WI38 (cell line): ENCODE measurements at regions not wholly inside any gene's neighbourhood (a gene's known extent, or its start where the extent isn't known, plus 50 kb on each side); places are given as distances from the start of the nearest gene placed in this dataset.

ENCODE experiments used
- H3K4me3 ChIP-seq: 2 replicates; pipeline ENCODE4 v1.5.1; 2011; ENCODE audit warnings: low read depth, mild to moderate bottlenecking, control low read depth, low read length
- TF ChIP-seq, protein P1 (sequence below): IDR thresholded peaks from 2 replicates; pipeline ENCODE4 v1.5.1; 2012; ENCODE audit warnings: low read depth, mild to moderate bottlenecking, control low read depth, low read length

DNA sequence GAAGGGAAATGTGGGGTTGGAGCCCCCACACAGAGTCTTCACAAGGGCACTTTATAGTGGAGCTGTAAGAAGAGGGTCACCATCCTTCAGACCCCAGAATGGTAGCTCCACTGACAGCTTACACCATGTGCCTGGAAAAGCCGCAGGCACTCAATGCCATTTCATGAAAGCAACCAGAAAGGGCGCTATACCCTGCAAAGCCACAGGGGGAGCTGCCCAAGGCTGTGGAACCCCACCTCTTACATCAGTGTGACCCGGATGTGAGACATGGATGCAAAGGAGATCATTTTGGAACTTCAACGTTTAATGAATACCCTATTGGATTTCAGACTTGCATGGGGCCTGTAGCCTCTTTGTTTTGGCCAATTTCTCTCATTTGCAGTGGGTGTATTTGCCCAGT, 694.7 kb downstream of the CBLN2 start:
- TF ChIP-seq, protein P1, sequence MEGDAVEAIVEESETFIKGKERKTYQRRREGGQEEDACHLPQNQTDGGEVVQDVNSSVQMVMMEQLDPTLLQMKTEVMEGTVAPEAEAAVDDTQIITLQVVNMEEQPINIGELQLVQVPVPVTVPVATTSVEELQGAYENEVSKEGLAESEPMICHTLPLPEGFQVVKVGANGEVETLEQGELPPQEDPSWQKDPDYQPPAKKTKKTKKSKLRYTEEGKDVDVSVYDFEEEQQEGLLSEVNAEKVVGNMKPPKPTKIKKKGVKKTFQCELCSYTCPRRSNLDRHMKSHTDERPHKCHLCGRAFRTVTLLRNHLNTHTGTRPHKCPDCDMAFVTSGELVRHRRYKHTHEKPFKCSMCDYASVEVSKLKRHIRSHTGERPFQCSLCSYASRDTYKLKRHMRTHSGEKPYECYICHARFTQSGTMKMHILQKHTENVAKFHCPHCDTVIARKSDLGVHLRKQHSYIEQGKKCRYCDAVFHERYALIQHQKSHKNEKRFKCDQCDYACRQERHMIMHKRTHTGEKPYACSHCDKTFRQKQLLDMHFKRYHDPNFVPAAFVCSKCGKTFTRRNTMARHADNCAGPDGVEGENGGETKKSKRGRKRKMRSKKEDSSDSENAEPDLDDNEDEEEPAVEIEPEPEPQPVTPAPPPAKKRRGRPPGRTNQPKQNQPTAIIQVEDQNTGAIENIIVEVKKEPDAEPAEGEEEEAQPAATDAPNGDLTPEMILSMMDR = no peak
- H3K4me3 ChIP-seq = no peak overlapping the region

DNA sequence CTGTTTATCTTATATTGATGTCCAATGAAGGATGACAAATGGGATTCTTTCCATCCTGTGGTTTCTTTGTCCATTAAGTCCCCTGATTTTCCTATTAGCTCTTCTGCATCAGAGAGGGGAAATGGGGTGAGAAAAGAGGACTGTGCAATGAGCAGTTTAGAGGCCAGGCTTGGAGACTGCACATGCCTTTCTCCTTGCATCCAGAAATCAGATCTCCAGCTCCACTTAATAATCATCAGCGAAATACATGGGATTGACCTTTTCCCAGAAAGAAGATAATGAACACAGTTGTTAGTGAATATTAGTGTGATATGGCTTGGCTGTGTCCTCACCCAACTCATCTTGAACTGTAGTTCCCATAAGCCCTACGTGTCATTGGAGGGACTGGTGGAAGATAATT, 697.4 kb downstream of the CBLN2 start:
- TF ChIP-seq, protein P1 = no peak

DNA sequence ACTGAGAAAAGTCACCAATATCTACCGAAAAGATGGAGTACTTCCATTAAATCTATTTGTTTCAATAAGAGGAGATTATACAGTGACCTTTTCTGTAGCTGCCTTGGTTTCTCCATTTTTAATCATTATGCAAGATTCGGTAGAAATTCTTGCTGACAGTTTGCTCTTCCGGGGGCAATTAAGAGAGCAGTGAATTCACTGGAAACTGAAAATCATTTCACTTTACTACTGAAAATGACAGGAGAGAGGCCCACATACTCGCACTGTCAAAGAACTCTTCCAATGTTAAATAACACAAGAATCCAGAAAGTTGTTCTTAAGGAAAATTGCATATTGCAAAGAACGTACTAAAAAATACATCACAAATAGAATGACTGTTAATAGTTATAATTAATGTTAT, 699.3 kb downstream of the CBLN2 start:
- TF ChIP-seq, protein P1 = no peak
- no peak overlapping the region for H3K4me3 ChIP-seq

More for the DNA sequence above, 697.4 kb downstream of the CBLN2 start:
- no peak overlapping the region for H3K4me3 ChIP-seq

DNA sequence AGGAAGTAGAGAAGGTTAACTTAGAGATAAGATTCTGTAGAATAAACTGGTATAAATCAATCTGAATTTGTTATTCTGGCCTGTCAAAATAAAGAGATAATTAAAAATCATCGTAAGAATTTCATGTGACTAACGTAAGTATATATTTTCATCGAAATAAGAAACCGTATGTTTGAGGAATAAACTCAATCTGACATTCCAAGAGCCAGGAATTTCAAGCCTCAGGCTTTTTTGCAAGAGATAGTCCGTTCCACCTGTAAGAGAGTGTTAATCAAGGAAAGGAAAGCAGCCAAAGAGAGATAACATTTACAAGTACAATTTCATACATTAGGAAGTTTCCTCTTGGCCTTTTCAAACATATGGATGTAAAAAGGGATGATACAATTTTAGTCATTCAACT, 701.5 kb downstream of the CBLN2 start:
- TF ChIP-seq, protein P1 = no peak
- H3K4me3 ChIP-seq = no peak overlapping the region

DNA sequence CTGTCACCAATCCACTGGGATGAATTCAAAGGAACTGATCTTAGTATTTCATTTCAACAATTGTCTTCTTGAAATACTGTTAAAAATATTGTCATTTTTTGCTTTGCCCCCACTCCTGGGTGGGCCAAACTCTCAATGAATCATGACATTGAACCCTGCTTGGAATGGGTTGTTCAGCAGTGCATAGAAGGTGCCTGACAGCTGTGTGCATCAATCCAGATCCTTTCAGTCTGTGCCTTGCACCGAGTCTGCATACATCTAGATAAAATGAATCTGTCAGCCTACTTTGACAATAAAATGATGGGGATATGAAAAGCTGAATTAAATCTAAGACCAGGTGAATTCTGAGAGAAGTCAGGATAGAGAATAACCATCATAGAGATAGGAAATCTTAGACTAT, 706.6 kb downstream of the CBLN2 start:
- no peak overlapping the region for H3K4me3 ChIP-seq
- TF ChIP-seq, protein P1 = no peak

DNA sequence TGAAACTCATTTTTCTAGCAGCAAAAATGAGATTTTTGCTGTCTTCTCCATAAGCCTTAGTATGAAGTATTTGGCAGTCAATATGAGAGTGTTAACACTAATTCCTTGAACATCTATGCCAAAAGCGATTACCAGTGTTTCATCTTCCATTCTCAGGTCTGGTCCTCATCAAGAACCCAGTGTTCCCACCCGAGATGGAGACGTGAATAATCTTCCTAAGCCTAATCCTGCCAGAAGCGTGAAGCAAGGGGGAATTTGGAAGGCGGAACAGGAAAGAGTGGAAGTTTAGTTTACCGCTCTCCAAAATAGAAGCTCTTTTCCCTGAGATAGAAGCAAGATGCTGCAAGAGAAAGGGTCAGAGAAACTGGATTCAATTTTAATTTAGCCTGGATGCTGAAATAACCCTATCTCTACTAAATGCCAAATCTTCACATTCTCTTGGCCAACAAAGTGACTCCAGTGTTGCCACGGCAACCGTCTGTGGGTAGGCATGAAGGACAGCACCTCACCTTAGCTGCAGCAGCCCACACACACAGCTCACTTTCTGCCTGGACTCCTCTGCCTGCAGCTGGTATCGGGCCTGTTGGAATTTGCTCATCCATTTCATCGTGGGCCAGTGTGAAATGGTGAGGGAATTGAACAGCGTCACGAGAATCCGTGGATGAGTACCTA, 711.1 kb downstream of the CBLN2 start:
- TF ChIP-seq, protein P1 = no peak
- no peak overlapping the region for H3K4me3 ChIP-seq

DNA sequence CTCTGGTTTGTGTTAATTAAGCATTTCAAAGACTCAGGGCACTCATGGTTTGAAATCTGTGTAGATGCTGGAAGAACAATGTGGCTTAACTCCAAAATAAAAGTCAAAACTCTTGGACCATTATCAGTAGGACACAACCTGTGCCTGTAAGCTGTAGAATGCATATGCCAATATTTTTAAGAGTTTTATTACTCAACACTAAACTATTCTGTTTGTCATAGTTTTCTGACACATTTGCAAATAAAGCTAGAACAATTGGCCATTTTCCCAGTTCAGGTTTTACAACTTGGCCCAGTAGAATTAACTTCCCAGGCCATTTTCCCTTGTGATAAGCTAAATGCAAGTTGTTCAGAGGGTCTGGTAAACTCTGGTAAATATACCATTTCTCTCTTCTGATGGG, 713.1 kb downstream of the CBLN2 start:
- TF ChIP-seq, protein P1 = no peak
- H3K4me3 ChIP-seq = no peak overlapping the region
